ENCODE measurements at regions not wholly inside any gene's neighbourhood (a gene's known extent, or its start where the extent isn't known, plus 50 kb on each side); places are given as distances from the start of the nearest gene placed in this dataset.
A peak's percentile ranks its signal among the peaks of the same experiment; 100 is the strongest.

- Histone ChIP-seq H2BK5ac (ENCODE audit: low read length) (no peak overlapping the region), H3K27me3 (ENCODE audit: insufficient read depth, low read length, poor library complexity) (no peaks in the 10 kb centered on the region), H3K79me2 (ENCODE audit: control insufficient read depth, insufficient read depth, low read length) (no peaks in the 10 kb centered on the region), H3K4ac (ENCODE audit: low read depth, low read length) (no peak overlapping the region), H4K5ac (ENCODE audit: low read length) (no peak overlapping the region), H3K9ac (ENCODE audit: low read length) (no peak overlapping the region), H3K18ac (ENCODE audit: low read length) (no peak overlapping the region), H3K79me1 (ENCODE audit: low read length) (no peaks in the 10 kb centered on the region), H3K4me3 (ENCODE audit: low read length) (no peak overlapping the region), H3K56ac (ENCODE audit: low read length) (no peak overlapping the region), H3K36me3 (ENCODE audit: control insufficient read depth, insufficient read depth, low read length) (no peaks in the 10 kb centered on the region), H3K4me2 (ENCODE audit: low read length) (no peak overlapping the region), H3K4me1 (ENCODE audit: control insufficient read depth, low read depth, low read length) (no peaks in the 10 kb centered on the region), H3K27ac (ENCODE audit: low read depth, low read length) (no peak overlapping the region), H4K8ac (ENCODE audit: low read depth, low read length) (no peak overlapping the region), H3K23ac (ENCODE audit: low read length) (no peak overlapping the region), H2AK5ac (ENCODE audit: low read length) (no peak overlapping the region), H2BK15ac (replicated peaks; ENCODE audit: low read depth) (no peak overlapping the region), H2BK120ac (ENCODE audit: low read depth, low read length) (no peak overlapping the region)
- no CpG with 5 or more reads among the region's 1 CpG for WGBS (ENCODE audit: extremely low coverage, insufficient coverage, low lambda C conversion rate)
- DNase-seq, result no peak
Observed at GRCh38 chr2:181330286-181330685, 126.9 kb upstream of the ITGA4 start.

GRCh38 chr2:181332044-181332605, 125.1 kb upstream of the ITGA4 start:
- no peak overlapping the region for H2BK15ac ChIP-seq (replicated peaks; ENCODE audit: low read depth)
- no peak overlapping the region for H3K9ac ChIP-seq (ENCODE audit: low read length)
- no peak overlapping the region for H3K4me3 ChIP-seq (ENCODE audit: low read length)
- H3K27me3 ChIP-seq (ENCODE audit: insufficient read depth, low read length, poor library complexity), result no peaks in the 10 kb centered on the region
- no peak overlapping the region for H4K5ac ChIP-seq (ENCODE audit: low read length)
- no peak overlapping the region for H2AK5ac ChIP-seq (ENCODE audit: low read length)
- H3K4ac ChIP-seq (ENCODE audit: low read depth, low read length), result no peak overlapping the region
- no peak overlapping the region for H3K4me2 ChIP-seq (ENCODE audit: low read length)
- no peak overlapping the region for H3K18ac ChIP-seq (ENCODE audit: low read length)
- no CpG with 5 or more reads among the region's 3 CpGs for WGBS (ENCODE audit: extremely low coverage, insufficient coverage, low lambda C conversion rate)
- no peak overlapping the region for H2BK5ac ChIP-seq (ENCODE audit: low read length)
- H3K36me3 ChIP-seq (ENCODE audit: control insufficient read depth, insufficient read depth, low read length), result no peaks in the 10 kb centered on the region
- H3K79me2 ChIP-seq (ENCODE audit: control insufficient read depth, insufficient read depth, low read length), result no peaks in the 10 kb centered on the region
- no peak overlapping the region for H3K56ac ChIP-seq (ENCODE audit: low read length)
- no peak overlapping the region for H3K27ac ChIP-seq (ENCODE audit: low read depth, low read length)
- H3K79me1 ChIP-seq (ENCODE audit: low read length), result no peaks in the 10 kb centered on the region
- H3K4me1 ChIP-seq (ENCODE audit: control insufficient read depth, low read depth, low read length), result no peaks in the 10 kb centered on the region
- no peak overlapping the region for H3K23ac ChIP-seq (ENCODE audit: low read length)
- no peak overlapping the region for H4K8ac ChIP-seq (ENCODE audit: low read depth, low read length)
- DNase-seq, result no peak
- no peak overlapping the region for H2BK120ac ChIP-seq (ENCODE audit: low read depth, low read length)

GRCh38 chr2:181334158-181334826, 122.9 kb upstream of the ITGA4 start:
- Histone ChIP-seq H3K23ac (ENCODE audit: low read length) (no peak overlapping the region), H2BK5ac (ENCODE audit: low read length) (no peak overlapping the region)
- DNase-seq, result no peak

GRCh38 chr2:181340891-181341290, 116.3 kb upstream of the ITGA4 start:
- no peak overlapping the region for H3K4ac ChIP-seq (ENCODE audit: low read depth, low read length)
- H3K4me3 ChIP-seq (ENCODE audit: low read length), result no peak overlapping the region
- no CpG with 5 or more reads among the region's 1 CpG for WGBS (ENCODE audit: extremely low coverage, insufficient coverage, low lambda C conversion rate)
- no peak overlapping the region for H3K18ac ChIP-seq (ENCODE audit: low read length)
- H3K27ac ChIP-seq (ENCODE audit: low read depth, low read length), result no peak overlapping the region
- H2BK5ac ChIP-seq (ENCODE audit: low read length), result no peak overlapping the region
- H4K5ac ChIP-seq (ENCODE audit: low read length), result no peak overlapping the region
- H3K79me2 ChIP-seq (ENCODE audit: control insufficient read depth, insufficient read depth, low read length), result no peaks in the 10 kb centered on the region
- no peak overlapping the region for H3K23ac ChIP-seq (ENCODE audit: low read length)
- no peak overlapping the region for H3K9ac ChIP-seq (ENCODE audit: low read length)
- H3K4me1 ChIP-seq (ENCODE audit: control insufficient read depth, low read depth, low read length), result no peaks in the 10 kb centered on the region
- no peaks in the 10 kb centered on the region for H3K79me1 ChIP-seq (ENCODE audit: low read length)
- no peak overlapping the region for H2AK5ac ChIP-seq (ENCODE audit: low read length)
- no peak overlapping the region for H2BK120ac ChIP-seq (ENCODE audit: low read depth, low read length)
- no peak overlapping the region for H3K56ac ChIP-seq (ENCODE audit: low read length)
- H3K27me3 ChIP-seq (ENCODE audit: insufficient read depth, low read length, poor library complexity), result no peaks in the 10 kb centered on the region
- no peak overlapping the region for H3K4me2 ChIP-seq (ENCODE audit: low read length)
- H4K8ac ChIP-seq (ENCODE audit: low read depth, low read length), result no peak overlapping the region
- no peak for DNase-seq
- no peaks in the 10 kb centered on the region for H3K36me3 ChIP-seq (ENCODE audit: control insufficient read depth, insufficient read depth, low read length)
- no peak overlapping the region for H2BK15ac ChIP-seq (replicated peaks; ENCODE audit: low read depth)

More at GRCh38 chr2:181334158-181334826, 122.9 kb upstream of the ITGA4 start:
- Histone ChIP-seq H3K27me3 (ENCODE audit: insufficient read depth, low read length, poor library complexity) (no peaks in the 10 kb centered on the region), H3K18ac (ENCODE audit: low read length) (no peak overlapping the region), H3K4me2 (ENCODE audit: low read length) (no peak overlapping the region), H3K9ac (ENCODE audit: low read length) (no peak overlapping the region), H3K79me2 (ENCODE audit: control insufficient read depth, insufficient read depth, low read length) (no peaks in the 10 kb centered on the region), H3K36me3 (ENCODE audit: control insufficient read depth, insufficient read depth, low read length) (no peaks in the 10 kb centered on the region), H3K4ac (ENCODE audit: low read depth, low read length) (no peak overlapping the region), H3K27ac (ENCODE audit: low read depth, low read length) (no peak overlapping the region), H4K8ac (ENCODE audit: low read depth, low read length) (no peak overlapping the region), H2BK120ac (ENCODE audit: low read depth, low read length) (no peak overlapping the region), H3K4me1 (ENCODE audit: control insufficient read depth, low read depth, low read length) (no peaks in the 10 kb centered on the region), H3K79me1 (ENCODE audit: low read length) (no peaks in the 10 kb centered on the region), H2BK15ac (replicated peaks; ENCODE audit: low read depth) (no peak overlapping the region), H3K4me3 (ENCODE audit: low read length) (no peak overlapping the region), H4K5ac (ENCODE audit: low read length) (no peak overlapping the region), H2AK5ac (ENCODE audit: low read length) (no peak overlapping the region), H3K56ac (ENCODE audit: low read length) (no peak overlapping the region)
- no CpG with 5 or more reads among the region's 4 CpGs for WGBS (ENCODE audit: extremely low coverage, insufficient coverage, low lambda C conversion rate)

GRCh38 chr2:181341855-181342600, 115.2 kb upstream of the ITGA4 start:
- Histone ChIP-seq H3K4me1 (ENCODE audit: control insufficient read depth, low read depth, low read length) (no peaks in the 10 kb centered on the region), H3K4me2 (ENCODE audit: low read length) (no peak overlapping the region), H3K18ac (ENCODE audit: low read length) (no peak overlapping the region), H3K56ac (ENCODE audit: low read length) (no peak overlapping the region), H3K79me1 (ENCODE audit: low read length) (no peaks in the 10 kb centered on the region), H3K4ac (ENCODE audit: low read depth, low read length) (no peak overlapping the region), H4K5ac (ENCODE audit: low read length) (no peak overlapping the region), H2BK5ac (ENCODE audit: low read length) (no peak overlapping the region), H2AK5ac (ENCODE audit: low read length) (no peak overlapping the region), H3K23ac (ENCODE audit: low read length) (no peak overlapping the region), H3K36me3 (ENCODE audit: control insufficient read depth, insufficient read depth, low read length) (no peaks in the 10 kb centered on the region), H2BK120ac (ENCODE audit: low read depth, low read length) (no peak overlapping the region), H3K27me3 (ENCODE audit: insufficient read depth, low read length, poor library complexity) (no peaks in the 10 kb centered on the region), H3K9ac (ENCODE audit: low read length) (no peak overlapping the region), H3K79me2 (ENCODE audit: control insufficient read depth, insufficient read depth, low read length) (no peaks in the 10 kb centered on the region), H3K4me3 (ENCODE audit: low read length) (no peak overlapping the region), H3K27ac (ENCODE audit: low read depth, low read length) (peak overlapping the region; percentile 22), H4K8ac (ENCODE audit: low read depth, low read length) (no peak overlapping the region), H2BK15ac (replicated peaks; ENCODE audit: low read depth) (no peak overlapping the region)
- no CpG with 5 or more reads among the region's 2 CpGs for WGBS (ENCODE audit: extremely low coverage, insufficient coverage, low lambda C conversion rate)
- peak; percentile 10 for DNase-seq
